ENCODE measurements at regions not wholly inside any gene's neighbourhood (a gene's known extent, or its start where the extent isn't known, plus 50 kb on each side); places are given as distances from the start of the nearest gene placed in this dataset.

- TF ChIP-seq CTCF (IDR thresholded peaks at IDR 0.05) (no peak), POLR2A (IDR thresholded peaks at IDR 0.05) (no peak)
Measured at GRCh38 chr3:90099493-90099892, 992.1 kb downstream of the EPHA3 start.
